ENCODE measurements at regions not wholly inside any gene's neighbourhood (a gene's known extent, or its start where the extent isn't known, plus 50 kb on each side); places are given as distances from the start of the nearest gene placed in this dataset.

GRCh38 chr2:239533569-239534316 lies 132.9 kb upstream of the HDAC4 start (continued):
- no peak for TF ChIP-seq CTCF (IDR thresholded peaks at IDR 0.05; ENCODE audit: low read depth, low read length, missing input control)
- no peak for TF ChIP-seq ZBTB33 (IDR thresholded peaks at IDR 0.05)
- no peak for TF ChIP-seq YY1 (IDR thresholded peaks at IDR 0.05)
- no peak for TF ChIP-seq NR2F2 (IDR thresholded peaks at IDR 0.05)

GRCh38 chr2:239532859-239533258 lies 132.0 kb upstream of the HDAC4 start:
- H3K4me3 ChIP-seq (ENCODE audit: low read depth in 1 of 3, low read length in 3 of 3): no peak overlapping the region
- no peaks in the 10 kb centered on the region for H3K4me1 ChIP-seq (ENCODE audit: control insufficient read depth in 4 of 4, insufficient read depth in 4 of 4, low read length in 3 of 4)
- no peak overlapping the region for H3K9ac ChIP-seq (ENCODE audit: low read depth in 1 of 2, low read length in 2 of 2)
- H3K9me3 ChIP-seq (ENCODE audit: control insufficient read depth in 4 of 4, low read length in 3 of 4): peaks cover 0 to 9% (median 7%) of the 10 kb centered on the region in 4 donors
- no peak for DNase-seq (ENCODE audit: low spot score)
- TF ChIP-seq JUND (IDR thresholded peaks at IDR 0.05) (no peak), TAF1 (conservative IDR thresholded peaks at IDR 0.05) (no peak), HNF4A (conservative IDR thresholded peaks at IDR 0.05) (no peak), HNF4G (IDR thresholded peaks at IDR 0.05) (no peak), RXRA (IDR thresholded peaks at IDR 0.05) (no peak), FOXA2 (IDR thresholded peaks at IDR 0.05) (no peak), NR2F2 (IDR thresholded peaks at IDR 0.05) (no peak), YY1 (IDR thresholded peaks at IDR 0.05) (no peak), GABPA (IDR thresholded peaks at IDR 0.05 in 1 of 2, conservative IDR thresholded peaks at IDR 0.05 in 1 of 2) (no peak), REST (IDR thresholded peaks at IDR 0.05) (no peak), FOXA1 (IDR thresholded peaks at IDR 0.05) (no peak), MAX (IDR thresholded peaks at IDR 0.05) (no peak), ATF3 (IDR thresholded peaks at IDR 0.05) (no peak), EGR1 (IDR thresholded peaks at IDR 0.05; ENCODE audit: low read depth in 2 of 2) (no peak), RAD21 (IDR thresholded peaks at IDR 0.05) (no peak), ZBTB33 (IDR thresholded peaks at IDR 0.05) (no peak), CTCF (IDR thresholded peaks at IDR 0.05; ENCODE audit: low read depth, low read length, missing input control) (no peak), SP1 (IDR thresholded peaks at IDR 0.05) (no peak)
- no peaks in the 10 kb centered on the region for H3K27me3 ChIP-seq (ENCODE audit: control insufficient read depth in 4 of 4, insufficient read depth in 4 of 4, low read length in 3 of 4)
- no peak overlapping the region for H3K27ac ChIP-seq (ENCODE audit: low read depth in 1 of 2, low read length in 2 of 2)
- WGBS: 59% methylated on average over 10 of the region's 10 CpGs
- H3K36me3 ChIP-seq (ENCODE audit: control insufficient read depth in 4 of 4, insufficient read depth in 3 of 4, low read depth in 1 of 4, low read length in 3 of 4): no peaks in the 10 kb centered on the region

Data from liver (tissue), 8 donors.